ENCODE measurements at regions not wholly inside any gene's neighbourhood (a gene's known extent, or its start where the extent isn't known, plus 50 kb on each side); places are given as distances from the start of the nearest gene placed in this dataset.

DNA sequence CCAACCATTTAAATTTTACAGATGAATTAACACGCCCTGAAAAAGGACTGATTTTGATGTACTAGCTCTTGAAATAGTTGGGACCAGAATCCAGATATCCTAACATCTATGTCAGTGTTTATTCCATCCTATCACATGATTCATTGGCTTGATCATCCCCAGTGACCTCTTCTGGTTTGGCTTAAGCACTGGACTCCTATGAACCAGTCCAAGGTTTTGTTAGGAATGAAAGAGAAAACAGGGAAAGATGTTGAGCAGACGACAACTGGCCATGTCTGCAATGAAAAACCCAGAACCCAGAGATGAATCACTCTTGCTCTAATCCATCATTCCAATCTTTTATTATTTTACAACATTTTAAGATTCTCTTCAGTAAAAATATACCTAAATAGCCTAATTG is 1080.9 kb downstream of the SORCS1 start:
- no peak for TF ChIP-seq POLR2AphosphoS5 (IDR thresholded peaks at IDR 0.05)
- no peak for TF ChIP-seq EP300 (IDR thresholded peaks at IDR 0.05)
- TF ChIP-seq POLR2A (IDR thresholded peaks at IDR 0.05) = no peak

All from suprapubic skin (tissue), 4 donors.